ENCODE measurements at regions not wholly inside any gene's neighbourhood (a gene's known extent, or its start where the extent isn't known, plus 50 kb on each side); places are given as distances from the start of the nearest gene placed in this dataset.

DNA sequence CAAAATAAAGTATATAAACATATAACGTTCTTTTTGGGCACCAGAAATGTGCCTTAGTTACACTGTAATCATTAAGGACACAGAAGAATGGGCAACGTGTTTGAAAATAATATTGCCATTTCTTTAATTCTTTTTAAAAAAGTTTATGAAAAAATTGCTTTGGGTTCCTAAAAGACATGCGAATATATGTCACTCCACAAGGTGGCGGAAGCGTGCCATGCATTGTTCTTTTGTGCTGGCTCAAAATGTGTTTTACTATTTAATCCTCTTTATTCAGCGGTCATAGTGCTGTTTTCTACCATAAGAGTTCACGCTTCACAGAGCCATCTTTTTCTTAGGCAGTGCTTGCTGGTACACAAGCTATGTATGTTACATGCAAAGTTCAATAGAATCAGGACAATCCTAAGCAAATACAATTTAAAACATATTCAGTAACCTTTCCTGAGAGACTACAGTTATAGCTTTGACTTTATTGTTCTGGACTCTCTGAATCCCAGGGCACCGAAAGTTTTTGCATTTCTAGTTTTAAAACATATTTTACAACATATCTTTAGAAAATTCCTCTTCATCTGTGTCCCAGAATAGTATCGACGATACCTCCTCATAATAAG, 147.8 kb upstream of the ERBB4 start:
- Histone ChIP-seq H2AFZ (ENCODE audit: low read length) (peak overlapping the region; percentile 62), H3K9ac (ENCODE audit: low read length) (no peak overlapping the region)

DNA sequence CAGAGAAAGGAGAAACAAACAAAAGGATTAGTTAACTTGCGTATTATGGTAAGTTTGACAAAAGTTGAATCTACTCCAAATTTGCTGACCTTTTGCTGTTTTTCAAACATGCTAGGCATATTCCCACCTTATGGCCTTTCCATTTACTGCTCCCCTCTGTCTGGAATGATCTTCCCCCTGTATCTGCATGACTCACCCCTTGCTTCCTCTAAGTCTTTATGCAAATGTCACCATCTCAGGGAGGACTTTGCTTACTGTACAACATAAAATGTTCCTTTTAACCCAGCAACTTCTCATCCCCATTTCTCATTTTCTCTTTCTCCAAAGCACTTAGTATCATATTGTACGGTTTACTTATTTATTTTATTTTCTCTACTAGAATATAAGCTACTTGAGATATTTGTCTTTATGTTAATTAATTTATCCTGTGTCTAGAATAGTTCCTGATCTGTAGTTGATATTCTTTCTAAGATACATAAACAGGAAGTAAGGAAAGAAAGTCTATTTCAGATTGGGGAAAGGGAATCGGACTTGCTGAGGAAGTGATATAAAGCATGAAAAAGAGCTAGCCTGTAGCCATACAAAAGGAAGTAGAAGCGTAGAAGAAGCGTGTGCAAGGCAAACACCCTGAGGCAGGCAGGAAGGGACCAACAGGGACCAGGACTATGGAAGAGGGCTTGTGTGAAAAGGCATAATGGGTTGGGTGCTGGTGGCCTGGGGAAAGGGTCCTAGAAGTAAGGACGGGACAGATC, 144.9 kb upstream of the ERBB4 start:
- Histone ChIP-seq H3K9ac (ENCODE audit: low read length) (no peak overlapping the region), H3K4me1 (ENCODE audit: insufficient read depth, low read length) (peaks cover 9% of the 10 kb centered on the region; the same call in 1 of the 2 replicates), H3K4me3 (ENCODE audit: low read length) (no peak overlapping the region), H3F3A (ENCODE audit: low read length, unreplicated experiment) (no peaks in the 10 kb centered on the region), H3K36me3 (ENCODE audit: low read depth, low read length) (no peaks in the 10 kb centered on the region), H2AFZ (ENCODE audit: low read length) (no peak overlapping the region), H3K27ac (ENCODE audit: low read length) (no peak overlapping the region), H3K9me2 (replicated peaks; ENCODE audit: low read length) (no peaks in the 10 kb centered on the region), H4K20me1 (ENCODE audit: low read length) (no peaks in the 10 kb centered on the region), H3K79me2 (ENCODE audit: low read length) (no peaks in the 10 kb centered on the region), H3K4me2 (ENCODE audit: low read length) (no peak overlapping the region), H3K9me3 (ENCODE audit: low read length) (no peaks in the 10 kb centered on the region), H3K27me3 (ENCODE audit: low read length) (no peaks in the 10 kb centered on the region)
- DNase-seq (peak; percentile 27), ATAC-seq (peak; percentile 72)
- TF ChIP-seq, protein P1, sequence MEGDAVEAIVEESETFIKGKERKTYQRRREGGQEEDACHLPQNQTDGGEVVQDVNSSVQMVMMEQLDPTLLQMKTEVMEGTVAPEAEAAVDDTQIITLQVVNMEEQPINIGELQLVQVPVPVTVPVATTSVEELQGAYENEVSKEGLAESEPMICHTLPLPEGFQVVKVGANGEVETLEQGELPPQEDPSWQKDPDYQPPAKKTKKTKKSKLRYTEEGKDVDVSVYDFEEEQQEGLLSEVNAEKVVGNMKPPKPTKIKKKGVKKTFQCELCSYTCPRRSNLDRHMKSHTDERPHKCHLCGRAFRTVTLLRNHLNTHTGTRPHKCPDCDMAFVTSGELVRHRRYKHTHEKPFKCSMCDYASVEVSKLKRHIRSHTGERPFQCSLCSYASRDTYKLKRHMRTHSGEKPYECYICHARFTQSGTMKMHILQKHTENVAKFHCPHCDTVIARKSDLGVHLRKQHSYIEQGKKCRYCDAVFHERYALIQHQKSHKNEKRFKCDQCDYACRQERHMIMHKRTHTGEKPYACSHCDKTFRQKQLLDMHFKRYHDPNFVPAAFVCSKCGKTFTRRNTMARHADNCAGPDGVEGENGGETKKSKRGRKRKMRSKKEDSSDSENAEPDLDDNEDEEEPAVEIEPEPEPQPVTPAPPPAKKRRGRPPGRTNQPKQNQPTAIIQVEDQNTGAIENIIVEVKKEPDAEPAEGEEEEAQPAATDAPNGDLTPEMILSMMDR (conservative IDR thresholded peaks at IDR 0.05; ENCODE audit: low read depth, low read length), result no peak
- TF ChIP-seq EZH2phosphoT487 (IDR thresholded peaks at IDR 0.05; ENCODE audit: borderline replicate concordance, low read length) (no peak), EZH2 (IDR thresholded peaks at IDR 0.05; ENCODE audit: low read length, unreplicated experiment) (no peak)
- intact Hi-C loops (cut with micrococcal nuclease), result no loop called here
- POLR2A ChIA-PET (ENCODE audit: unreplicated experiment), result no interaction called here
- BruUV-seq (replicated peaks), result no TSS peak
- CTCF ChIA-PET, result no interaction called here

More for the DNA sequence above, 147.8 kb upstream of the ERBB4 start:
- Histone ChIP-seq H3K27ac (ENCODE audit: low read length) (no peak overlapping the region), H3K4me1 (ENCODE audit: insufficient read depth, low read length) (peaks cover 9% of the 10 kb centered on the region; the same call in 1 of the 2 replicates), H3K9me2 (replicated peaks; ENCODE audit: low read length) (no peaks in the 10 kb centered on the region), H3F3A (ENCODE audit: low read length, unreplicated experiment) (no peaks in the 10 kb centered on the region), H4K20me1 (ENCODE audit: low read length) (no peaks in the 10 kb centered on the region), H3K27me3 (ENCODE audit: low read length) (no peaks in the 10 kb centered on the region), H3K36me3 (ENCODE audit: low read depth, low read length) (no peaks in the 10 kb centered on the region), H3K79me2 (ENCODE audit: low read length) (no peaks in the 10 kb centered on the region), H3K9me3 (ENCODE audit: low read length) (no peaks in the 10 kb centered on the region), H3K4me2 (ENCODE audit: low read length) (peak overlapping the region; percentile 55), H3K4me3 (ENCODE audit: low read length) (no peak overlapping the region)
- ChIA-PET POLR2A (ENCODE audit: unreplicated experiment) (no interaction called here), CTCF (no interaction called here)
- ATAC-seq (peak; percentile 59), DNase-seq (peak; percentile 77)
- intact Hi-C loops (cut with micrococcal nuclease), result loop anchor here (1.0 to 5.0 kb wide), 8 partner anchors 91 to 560 kb away; no protein-coding TSS in a partner anchor
- TF ChIP-seq, protein P1 (conservative IDR thresholded peaks at IDR 0.05; ENCODE audit: low read depth, low read length), result peak; percentile 92
- no peak for TF ChIP-seq EZH2phosphoT487 (IDR thresholded peaks at IDR 0.05; ENCODE audit: borderline replicate concordance, low read length)
- no TSS peak for BruUV-seq (replicated peaks)

DNA sequence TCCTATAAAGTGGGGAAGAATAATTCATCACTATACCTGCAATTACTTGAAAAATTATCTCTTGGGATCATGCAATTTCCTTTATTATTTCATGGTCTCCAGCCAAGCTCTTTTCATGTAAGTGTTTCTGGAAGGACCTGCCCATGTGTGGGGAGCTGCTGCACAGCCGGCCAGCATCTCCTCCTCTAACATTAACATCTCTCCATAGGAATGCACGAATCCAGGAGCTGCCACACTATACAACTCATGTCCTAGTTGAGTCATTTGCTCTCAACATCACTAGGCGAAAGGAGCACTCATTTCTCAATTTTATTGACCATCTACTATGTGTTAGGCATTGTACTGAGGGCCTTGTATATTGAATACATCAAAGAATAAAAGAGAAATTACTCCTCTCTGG, 144.3 kb upstream of the ERBB4 start:
- POLR2A ChIA-PET (ENCODE audit: unreplicated experiment), result no interaction called here
- no peak overlapping the region for H3K4me2 ChIP-seq (ENCODE audit: low read length)
- intact Hi-C loops (cut with micrococcal nuclease), result no loop called here
- no TSS peak for BruUV-seq (replicated peaks)
- no peaks in the 10 kb centered on the region for H3K27me3 ChIP-seq (ENCODE audit: low read length)
- no peak overlapping the region for H3K4me3 ChIP-seq (ENCODE audit: low read length)
- no peaks in the 10 kb centered on the region for H4K20me1 ChIP-seq (ENCODE audit: low read length)
- no peak overlapping the region for H3K9ac ChIP-seq (ENCODE audit: low read length)
- DNase-seq, result no peak
- ATAC-seq, result no peak
- no peak overlapping the region for H3K27ac ChIP-seq (ENCODE audit: low read length)
- H3F3A ChIP-seq (ENCODE audit: low read length, unreplicated experiment), result no peaks in the 10 kb centered on the region
- peaks cover 9% of the 10 kb centered on the region; the same call in 1 of the 2 replicates for H3K4me1 ChIP-seq (ENCODE audit: insufficient read depth, low read length)
- H3K9me3 ChIP-seq (ENCODE audit: low read length), result no peaks in the 10 kb centered on the region
- H3K9me2 ChIP-seq (replicated peaks; ENCODE audit: low read length), result no peaks in the 10 kb centered on the region
- H3K36me3 ChIP-seq (ENCODE audit: low read depth, low read length), result no peaks in the 10 kb centered on the region
- no peak overlapping the region for H2AFZ ChIP-seq (ENCODE audit: low read length)
- TF ChIP-seq EZH2 (IDR thresholded peaks at IDR 0.05; ENCODE audit: low read length, unreplicated experiment) (no peak), EZH2phosphoT487 (IDR thresholded peaks at IDR 0.05; ENCODE audit: borderline replicate concordance, low read length) (no peak)
- TF ChIP-seq, protein P1 (conservative IDR thresholded peaks at IDR 0.05; ENCODE audit: low read depth, low read length), result no peak
- H3K79me2 ChIP-seq (ENCODE audit: low read length), result no peaks in the 10 kb centered on the region
- CTCF ChIA-PET, result no interaction called here

All from PC-3 (cell line).